ENCODE measurements at regions not wholly inside any gene's neighbourhood (a gene's known extent, or its start where the extent isn't known, plus 50 kb on each side); places are given as distances from the start of the nearest gene placed in this dataset.

- TF ChIP-seq EZH2phosphoT487 (IDR thresholded peaks at IDR 0.05; ENCODE audit: low read length): no peak
- TF ChIP-seq CTCF (IDR thresholded peaks at IDR 0.05; ENCODE audit: low read length): no peak
- TF ChIP-seq EZH2 (optimal IDR thresholded peaks at IDR 0.05; ENCODE audit: low read depth, low read length): no peak
Measured at GRCh38 chr4:116303736-116304188, 781.6 kb downstream of the TRAM1L1 start.

Data from MM.1S (cell line).